ENCODE measurements at regions not wholly inside any gene's neighbourhood (a gene's known extent, or its start where the extent isn't known, plus 50 kb on each side); places are given as distances from the start of the nearest gene placed in this dataset.

DNA sequence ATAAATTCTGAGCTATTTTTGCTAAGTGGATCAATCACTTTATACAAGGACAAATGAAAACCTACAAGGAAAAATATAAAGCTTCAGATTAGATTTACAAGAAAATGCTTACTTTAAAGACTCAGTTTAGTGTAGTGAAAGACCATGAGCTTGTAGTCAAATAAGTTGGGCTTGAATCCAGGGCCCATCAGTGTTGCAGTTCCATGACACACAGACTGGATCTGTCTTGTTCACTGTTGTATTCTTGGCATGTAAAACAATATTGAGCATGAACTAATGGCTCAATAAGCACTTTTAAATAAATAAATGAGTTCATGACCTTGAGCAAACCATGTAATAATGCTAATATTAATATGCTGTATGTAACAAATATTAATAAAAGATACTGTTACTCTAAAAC is 164.6 kb upstream of the KCND2 start:
- H3K27me3 Mint-ChIP-seq, result no peaks in the 10 kb centered on the region
- H3K4me3 Mint-ChIP-seq, result no peak overlapping the region
- ATAC-seq, result no peak
- no peaks in the 10 kb centered on the region for H3K9me3 ChIP-seq (ENCODE audit: control insufficient read depth, low read length, poor library complexity, severe bottlenecking)
- no peaks in the 10 kb centered on the region for H3K4me1 Mint-ChIP-seq
- no peak for DNase-seq
- no peak overlapping the region for H3K27ac Mint-ChIP-seq
- H3K36me3 Mint-ChIP-seq (ENCODE audit: low read depth), result no peaks in the 10 kb centered on the region

GRCh38 chr7:120110169-120110568 is 162.8 kb upstream of the KCND2 start:
- Mint-ChIP-seq H3K27ac (no peak overlapping the region), H3K27me3 (no peaks in the 10 kb centered on the region), H3K36me3 (ENCODE audit: low read depth) (no peaks in the 10 kb centered on the region), H3K4me1 (no peaks in the 10 kb centered on the region), H3K4me3 (no peak overlapping the region)
- no peak for DNase-seq
- peaks cover 1% of the 10 kb centered on the region for H3K9me3 ChIP-seq (ENCODE audit: control insufficient read depth, low read length, poor library complexity, severe bottlenecking)
- no peak for ATAC-seq

GRCh38 chr7:120114626-120115025 is 158.3 kb upstream of the KCND2 start:
- H3K4me1 Mint-ChIP-seq, result no peaks in the 10 kb centered on the region
- peaks cover 3% of the 10 kb centered on the region for H3K9me3 ChIP-seq (ENCODE audit: control insufficient read depth, low read length, poor library complexity, severe bottlenecking)
- H3K27me3 Mint-ChIP-seq, result no peaks in the 10 kb centered on the region
- no peaks in the 10 kb centered on the region for H3K36me3 Mint-ChIP-seq (ENCODE audit: low read depth)
- ATAC-seq (no peak), DNase-seq (no peak)
- no peak overlapping the region for H3K27ac Mint-ChIP-seq
- H3K4me3 Mint-ChIP-seq, result no peak overlapping the region

GRCh38 chr7:120123528-120123927 is 149.4 kb upstream of the KCND2 start:
- no peak overlapping the region for H3K27ac Mint-ChIP-seq
- H3K9me3 ChIP-seq (ENCODE audit: control insufficient read depth, low read length, poor library complexity, severe bottlenecking), result no peaks in the 10 kb centered on the region
- no peaks in the 10 kb centered on the region for H3K27me3 Mint-ChIP-seq
- H3K36me3 Mint-ChIP-seq (ENCODE audit: low read depth), result no peaks in the 10 kb centered on the region
- no peak overlapping the region for H3K4me3 Mint-ChIP-seq
- ATAC-seq (no peak), DNase-seq (no peak)
- no peaks in the 10 kb centered on the region for H3K4me1 Mint-ChIP-seq

DNA sequence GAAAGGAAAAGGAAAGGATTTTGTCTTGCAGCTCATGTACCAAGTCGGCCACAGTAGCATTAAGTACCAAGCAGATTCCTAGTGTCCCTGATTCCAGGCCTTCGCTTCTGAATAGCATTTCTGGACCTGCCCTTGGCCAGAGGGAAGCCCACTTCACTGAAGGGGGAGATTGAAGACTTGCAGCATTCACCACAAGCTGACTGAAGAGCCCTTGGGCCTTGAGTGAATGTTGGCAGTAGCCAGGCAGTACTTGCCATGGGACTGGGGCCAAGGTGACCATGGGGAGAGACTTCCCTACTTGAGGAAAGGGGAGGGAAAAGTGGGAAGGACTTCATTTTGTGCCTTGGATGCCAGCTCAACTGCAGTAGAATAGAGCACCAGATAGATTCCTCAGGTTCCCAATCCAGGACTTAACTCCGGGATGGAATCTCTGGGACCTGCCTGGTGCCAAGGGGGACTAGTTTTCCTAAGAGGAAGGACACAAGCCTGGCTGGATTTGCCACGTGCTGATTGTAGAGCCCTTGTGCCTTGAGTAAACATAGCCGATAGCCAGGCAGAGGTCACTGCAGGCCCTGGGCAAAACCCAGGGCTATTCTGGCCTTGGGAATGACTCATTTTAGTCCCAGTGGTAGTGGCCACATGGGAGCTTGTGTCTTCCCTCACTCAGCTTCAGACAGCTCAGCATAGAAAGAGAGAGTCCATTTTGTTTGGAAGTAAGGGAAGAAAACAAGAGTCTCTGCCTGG is 141.7 kb upstream of the KCND2 start:
- ATAC-seq (no peak), DNase-seq (no peak)
- H3K9me3 ChIP-seq (ENCODE audit: control insufficient read depth, low read length, poor library complexity, severe bottlenecking), result no peaks in the 10 kb centered on the region
- Mint-ChIP-seq H3K36me3 (ENCODE audit: low read depth) (peaks cover 2% of the 10 kb centered on the region), H3K27me3 (no peaks in the 10 kb centered on the region), H3K27ac (no peak overlapping the region), H3K4me1 (no peaks in the 10 kb centered on the region), H3K4me3 (no peak overlapping the region)

- DNase-seq (no peak), ATAC-seq (no peak)
- H3K9me3 ChIP-seq (ENCODE audit: control insufficient read depth, low read length, poor library complexity, severe bottlenecking), result no peaks in the 10 kb centered on the region
- Mint-ChIP-seq H3K4me3 (no peak overlapping the region), H3K27me3 (no peaks in the 10 kb centered on the region), H3K27ac (no peak overlapping the region), H3K36me3 (ENCODE audit: low read depth) (no peaks in the 10 kb centered on the region), H3K4me1 (no peaks in the 10 kb centered on the region)
Measured at GRCh38 chr7:120138497-120138896, 134.5 kb upstream of the KCND2 start.

DNA sequence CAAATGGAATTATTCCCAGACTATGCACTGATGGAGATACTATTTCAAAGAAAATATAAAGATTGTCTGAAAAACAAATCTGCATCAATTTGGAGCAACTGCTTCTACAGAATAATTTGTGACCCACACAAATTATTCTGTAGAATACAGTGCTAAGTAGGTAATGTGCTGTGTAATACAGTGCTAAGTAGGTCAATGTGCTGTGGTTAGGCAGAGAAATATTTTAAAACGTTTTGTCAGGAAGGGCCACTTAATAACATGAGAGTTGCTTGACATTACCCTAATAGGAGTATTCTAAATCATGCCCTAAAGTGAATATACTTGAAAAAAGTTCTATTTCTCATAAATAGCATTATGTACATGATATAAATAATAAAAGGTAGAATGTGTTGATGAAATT is 116.5 kb upstream of the KCND2 start:
- H3K27ac Mint-ChIP-seq, result no peak overlapping the region
- H3K36me3 Mint-ChIP-seq (ENCODE audit: low read depth), result no peaks in the 10 kb centered on the region
- no peaks in the 10 kb centered on the region for H3K27me3 Mint-ChIP-seq
- H3K4me3 Mint-ChIP-seq, result no peak overlapping the region
- no peak for ATAC-seq
- no peaks in the 10 kb centered on the region for H3K4me1 Mint-ChIP-seq
- no peak for DNase-seq
- H3K9me3 ChIP-seq (ENCODE audit: control insufficient read depth, low read length, poor library complexity, severe bottlenecking), result no peaks in the 10 kb centered on the region

- H3K27ac Mint-ChIP-seq, result no peak overlapping the region
Measured at GRCh38 chr7:120160166-120160565, 112.8 kb upstream of the KCND2 start.

GRCh38 chr7:120163449-120163848 is 109.5 kb upstream of the KCND2 start:
- no peak overlapping the region for H3K4me3 Mint-ChIP-seq
- no peak for ATAC-seq

More at GRCh38 chr7:120160166-120160565, 112.8 kb upstream of the KCND2 start:
- DNase-seq (no peak), ATAC-seq (no peak)
- H3K9me3 ChIP-seq (ENCODE audit: control insufficient read depth, low read length, poor library complexity, severe bottlenecking), result no peaks in the 10 kb centered on the region
- no peak overlapping the region for H3K4me3 Mint-ChIP-seq
- no peaks in the 10 kb centered on the region for H3K36me3 Mint-ChIP-seq (ENCODE audit: low read depth)
- H3K4me1 Mint-ChIP-seq, result no peaks in the 10 kb centered on the region
- no peaks in the 10 kb centered on the region for H3K27me3 Mint-ChIP-seq

GRCh38 chr7:120165227-120165626 is 107.7 kb upstream of the KCND2 start:
- H3K9me3 ChIP-seq (ENCODE audit: control insufficient read depth, low read length, poor library complexity, severe bottlenecking), result no peaks in the 10 kb centered on the region
- Mint-ChIP-seq H3K27me3 (no peaks in the 10 kb centered on the region), H3K4me3 (no peak overlapping the region), H3K36me3 (ENCODE audit: low read depth) (no peaks in the 10 kb centered on the region), H3K27ac (no peak overlapping the region), H3K4me1 (no peaks in the 10 kb centered on the region)
- ATAC-seq, result no peak
- DNase-seq, result no peak

More at GRCh38 chr7:120163449-120163848, 109.5 kb upstream of the KCND2 start:
- no peak for DNase-seq
- no peaks in the 10 kb centered on the region for H3K36me3 Mint-ChIP-seq (ENCODE audit: low read depth)
- no peak overlapping the region for H3K27ac Mint-ChIP-seq
- H3K9me3 ChIP-seq (ENCODE audit: control insufficient read depth, low read length, poor library complexity, severe bottlenecking), result no peaks in the 10 kb centered on the region
- H3K4me1 Mint-ChIP-seq, result no peaks in the 10 kb centered on the region
- no peaks in the 10 kb centered on the region for H3K27me3 Mint-ChIP-seq

GRCh38 chr7:120168066-120168465 is 104.9 kb upstream of the KCND2 start:
- Mint-ChIP-seq H3K27ac (no peak overlapping the region), H3K4me3 (no peak overlapping the region), H3K36me3 (ENCODE audit: low read depth) (no peaks in the 10 kb centered on the region), H3K27me3 (no peaks in the 10 kb centered on the region), H3K4me1 (no peaks in the 10 kb centered on the region)
- ATAC-seq (no peak), DNase-seq (no peak)
- H3K9me3 ChIP-seq (ENCODE audit: control insufficient read depth, low read length, poor library complexity, severe bottlenecking), result no peaks in the 10 kb centered on the region

- Mint-ChIP-seq H3K27me3 (no peaks in the 10 kb centered on the region), H3K4me1 (no peaks in the 10 kb centered on the region), H3K4me3 (no peak overlapping the region), H3K27ac (no peak overlapping the region), H3K36me3 (ENCODE audit: low read depth) (no peaks in the 10 kb centered on the region)
- ATAC-seq (no peak), DNase-seq (no peak)
- H3K9me3 ChIP-seq (ENCODE audit: control insufficient read depth, low read length, poor library complexity, severe bottlenecking), result no peaks in the 10 kb centered on the region
Measured at GRCh38 chr7:120169996-120170783, 102.8 kb upstream of the KCND2 start.

GRCh38 chr7:120170834-120171233 is 102.1 kb upstream of the KCND2 start:
- no peaks in the 10 kb centered on the region for H3K4me1 Mint-ChIP-seq
- H3K4me3 Mint-ChIP-seq, result no peak overlapping the region
- ATAC-seq, result no peak

DNA sequence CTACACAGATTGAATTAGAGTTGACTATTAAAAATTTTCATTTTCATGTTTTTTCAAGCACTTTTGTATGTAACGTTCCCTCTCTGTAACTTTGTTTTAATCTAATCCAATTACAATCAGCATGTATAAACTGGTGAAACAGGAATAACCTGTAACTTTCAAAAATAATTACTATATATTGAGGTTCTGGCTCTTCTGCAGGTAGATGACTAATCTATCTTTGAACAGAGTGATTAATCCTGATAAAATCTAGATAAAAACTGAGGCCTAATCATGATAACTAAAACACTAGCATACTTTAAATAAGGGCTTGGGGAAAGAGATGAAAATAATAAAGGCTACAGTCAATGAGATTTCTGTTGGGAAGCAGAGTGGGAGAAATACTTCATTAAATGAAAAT is 101.6 kb upstream of the KCND2 start:
- no peak for ATAC-seq
- Mint-ChIP-seq H3K4me1 (no peaks in the 10 kb centered on the region), H3K36me3 (ENCODE audit: low read depth) (no peaks in the 10 kb centered on the region), H3K27me3 (no peaks in the 10 kb centered on the region), H3K4me3 (no peak overlapping the region), H3K27ac (no peak overlapping the region)
- no peaks in the 10 kb centered on the region for H3K9me3 ChIP-seq (ENCODE audit: control insufficient read depth, low read length, poor library complexity, severe bottlenecking)
- no peak for DNase-seq

More at GRCh38 chr7:120170834-120171233, 102.1 kb upstream of the KCND2 start:
- Mint-ChIP-seq H3K27me3 (no peaks in the 10 kb centered on the region), H3K36me3 (ENCODE audit: low read depth) (no peaks in the 10 kb centered on the region), H3K27ac (no peak overlapping the region)
- H3K9me3 ChIP-seq (ENCODE audit: control insufficient read depth, low read length, poor library complexity, severe bottlenecking), result no peaks in the 10 kb centered on the region
- DNase-seq, result no peak

All from T-helper 17 cell (primary cell).